ENCODE measurements at regions not wholly inside any gene's neighbourhood (a gene's known extent, or its start where the extent isn't known, plus 50 kb on each side); places are given as distances from the start of the nearest gene placed in this dataset.

GRCh38 chr12:115481141-115481540 is 796.4 kb downstream of the MED13L start:
- no peaks in the 10 kb centered on the region for H3K36me3 Mint-ChIP-seq (ENCODE audit: low read depth, unreplicated experiment)
- H3K4me3 Mint-ChIP-seq (ENCODE audit: unreplicated experiment), result no peak overlapping the region
- TF ChIP-seq CTCF (IDR thresholded peaks at IDR 0.05; ENCODE audit: unreplicated experiment), result no peak
- H3K27me3 Mint-ChIP-seq (ENCODE audit: unreplicated experiment), result no peaks in the 10 kb centered on the region
- H3K27ac Mint-ChIP-seq (ENCODE audit: unreplicated experiment), result no peak overlapping the region
- DNase-seq (ENCODE audit: low spot score), result no peak
- H3K4me1 Mint-ChIP-seq (ENCODE audit: unreplicated experiment), result no peaks in the 10 kb centered on the region
- H3K9me3 Mint-ChIP-seq (ENCODE audit: unreplicated experiment), result no peaks in the 10 kb centered on the region

- Mint-ChIP-seq H3K4me3 (ENCODE audit: unreplicated experiment) (no peak overlapping the region), H3K4me1 (ENCODE audit: unreplicated experiment) (no peaks in the 10 kb centered on the region), H3K27me3 (ENCODE audit: unreplicated experiment) (no peaks in the 10 kb centered on the region), H3K27ac (ENCODE audit: unreplicated experiment) (no peak overlapping the region), H3K9me3 (ENCODE audit: unreplicated experiment) (no peaks in the 10 kb centered on the region), H3K36me3 (ENCODE audit: low read depth, unreplicated experiment) (no peaks in the 10 kb centered on the region)
- TF ChIP-seq CTCF (IDR thresholded peaks at IDR 0.05; ENCODE audit: unreplicated experiment), result no peak
- DNase-seq (ENCODE audit: low spot score), result no peak
Observed at GRCh38 chr12:115478505-115478904, 794.5 kb upstream of the TBX3 start.

- Mint-ChIP-seq H3K4me3 (ENCODE audit: unreplicated experiment) (no peak overlapping the region), H3K36me3 (ENCODE audit: low read depth, unreplicated experiment) (no peaks in the 10 kb centered on the region), H3K9me3 (ENCODE audit: unreplicated experiment) (no peaks in the 10 kb centered on the region), H3K27me3 (ENCODE audit: unreplicated experiment) (no peaks in the 10 kb centered on the region), H3K4me1 (ENCODE audit: unreplicated experiment) (no peaks in the 10 kb centered on the region), H3K27ac (ENCODE audit: unreplicated experiment) (no peak overlapping the region)
- TF ChIP-seq CTCF (IDR thresholded peaks at IDR 0.05; ENCODE audit: unreplicated experiment), result no peak
- no peak for DNase-seq (ENCODE audit: low spot score)
Observed at GRCh38 chr12:115474539-115475353, 790.8 kb upstream of the TBX3 start.

DNA sequence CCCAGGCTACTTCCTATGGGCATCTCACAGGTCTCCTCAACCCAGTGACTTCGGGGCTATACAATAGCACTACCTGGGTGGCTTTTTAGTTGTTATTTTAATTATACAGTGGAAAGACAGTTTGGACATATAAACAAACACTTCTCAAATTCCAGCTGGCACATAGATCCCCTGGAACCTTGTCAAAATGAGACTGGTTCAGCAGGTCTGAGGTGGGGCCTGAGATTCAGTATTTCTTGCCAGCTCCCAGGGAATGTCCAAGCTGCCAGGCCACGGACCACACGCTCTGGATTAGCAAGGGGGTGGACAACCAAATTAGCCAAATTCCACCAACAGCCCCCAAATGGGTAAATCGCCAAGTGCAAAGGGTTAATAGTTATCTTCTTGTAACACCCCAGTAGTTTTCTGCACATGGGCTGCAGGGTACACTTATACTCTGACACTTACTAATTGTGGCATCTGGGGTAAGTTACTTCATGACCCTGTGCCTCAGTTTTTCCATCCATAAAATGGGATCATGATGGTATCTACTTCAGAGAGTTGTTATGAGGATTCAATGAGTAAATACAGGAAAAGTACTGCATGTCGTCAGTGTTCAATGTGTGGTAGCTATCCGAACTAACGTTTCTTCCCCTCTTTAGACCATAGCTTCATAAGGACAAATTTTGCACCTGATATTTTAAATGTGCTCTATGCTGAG is 789.4 kb upstream of the TBX3 start:
- Mint-ChIP-seq H3K9me3 (ENCODE audit: unreplicated experiment) (no peaks in the 10 kb centered on the region), H3K27me3 (ENCODE audit: unreplicated experiment) (no peaks in the 10 kb centered on the region), H3K27ac (ENCODE audit: unreplicated experiment) (no peak overlapping the region), H3K36me3 (ENCODE audit: low read depth, unreplicated experiment) (no peaks in the 10 kb centered on the region), H3K4me3 (ENCODE audit: unreplicated experiment) (no peak overlapping the region), H3K4me1 (ENCODE audit: unreplicated experiment) (no peaks in the 10 kb centered on the region)
- TF ChIP-seq CTCF (IDR thresholded peaks at IDR 0.05; ENCODE audit: unreplicated experiment), result no peak
- DNase-seq (ENCODE audit: low spot score), result no peak

DNA sequence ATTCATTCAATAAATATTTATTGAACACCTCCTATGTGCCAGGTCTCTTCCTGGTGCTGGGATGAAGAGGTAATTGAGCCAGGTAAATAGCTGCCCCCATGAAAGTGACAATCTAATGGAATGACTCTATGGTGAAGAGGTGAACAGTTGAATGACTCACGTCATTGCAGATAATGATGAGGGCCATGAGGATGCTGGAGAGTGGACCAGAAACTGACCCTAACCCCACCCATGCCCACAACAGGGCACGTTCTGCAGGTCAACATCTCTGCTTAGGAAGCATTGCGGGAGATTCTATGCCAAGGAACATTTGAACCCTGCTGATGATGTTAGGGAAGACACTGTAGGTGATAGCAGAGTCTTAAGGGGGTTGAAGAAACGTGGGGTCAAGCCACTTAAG is 788.9 kb upstream of the TBX3 start:
- TF ChIP-seq CTCF (IDR thresholded peaks at IDR 0.05; ENCODE audit: unreplicated experiment), result no peak
- Mint-ChIP-seq H3K4me1 (ENCODE audit: unreplicated experiment) (no peaks in the 10 kb centered on the region), H3K9me3 (ENCODE audit: unreplicated experiment) (no peaks in the 10 kb centered on the region), H3K4me3 (ENCODE audit: unreplicated experiment) (no peak overlapping the region), H3K27ac (ENCODE audit: unreplicated experiment) (no peak overlapping the region), H3K36me3 (ENCODE audit: low read depth, unreplicated experiment) (no peaks in the 10 kb centered on the region), H3K27me3 (ENCODE audit: unreplicated experiment) (no peaks in the 10 kb centered on the region)
- no peak for DNase-seq (ENCODE audit: low spot score)
